Epithelial cell of esophagus (primary cell): ENCODE measurements at regions not wholly inside any gene's neighbourhood (a gene's known extent, or its start where the extent isn't known, plus 50 kb on each side); places are given as distances from the start of the nearest gene placed in this dataset.

ENCODE experiments used
- DNase-seq: peaks from one replicate; pipeline ENCODE4 v3.0.0; 2010; ENCODE audit warnings: low read depth
- H3K4me3 ChIP-seq: 2 replicates; pipeline ENCODE4 v1.5.1; 2011; ENCODE audit warnings: mild to moderate bottlenecking, low read length, control low read depth
- CTCF ChIP-seq: IDR thresholded peaks from 2 replicates; pipeline ENCODE4 v1.5.1; 2011; ENCODE audit warnings: low read depth, mild to moderate bottlenecking, low read length, control low read depth, inconsistent platforms; ENCODE audit not compliant: insufficient read depth; ENCODE audit errors: missing control alignments

- no peak overlapping the region for H3K4me3 ChIP-seq
- no peak for TF ChIP-seq CTCF
- DNase-seq: no peak
Measured at GRCh38 chr15:62953496-62954045, 89.0 kb upstream of the TPM1 start.

GRCh38 chr15:62957130-62957529 lies 85.4 kb upstream of the TPM1 start:
- no peak for TF ChIP-seq CTCF
- DNase-seq: peak; percentile 24
- H3K4me3 ChIP-seq: no peak overlapping the region

GRCh38 chr15:62958528-62959363 lies 83.8 kb upstream of the TPM1 start:
- TF ChIP-seq CTCF: no peak
- DNase-seq: no peak
- H3K4me3 ChIP-seq: no peak overlapping the region

- H3K4me3 ChIP-seq: no peak overlapping the region
- no peak for TF ChIP-seq CTCF
- no peak for DNase-seq
Measured at GRCh38 chr15:62961134-62961533, 81.4 kb upstream of the TPM1 start.

- H3K4me3 ChIP-seq: no peak overlapping the region
- no peak for DNase-seq
- no peak for TF ChIP-seq CTCF
Measured at GRCh38 chr15:62962101-62962995, 80.2 kb upstream of the TPM1 start.

- DNase-seq: no peak
- no peak overlapping the region for H3K4me3 ChIP-seq
- TF ChIP-seq CTCF: no peak
Measured at GRCh38 chr15:62964251-62964650, 78.3 kb upstream of the TPM1 start.
